Type B pancreatic cell (in vitro differentiated cells): ENCODE measurements at regions not wholly inside any gene's neighbourhood (a gene's known extent, or its start where the extent isn't known, plus 50 kb on each side); places are given as distances from the start of the nearest gene placed in this dataset.

Source experiments
- DNase-seq: peaks from one replicate; pipeline ENCODE4 v3.0.0; 2021; ENCODE audit warnings: mixed read lengths; ENCODE audit not compliant: unreplicated experiment; ENCODE audit errors: extremely low spot score
- H3K27ac Mint-ChIP-seq: 2 replicates; pipeline ENCODE4 v1.8.0; 2021; ENCODE audit warnings: mild to moderate bottlenecking, mixed read lengths
- H3K27me3 Mint-ChIP-seq: 2 replicates; pipeline ENCODE4 v1.8.0; 2021; ENCODE audit warnings: mixed read lengths
- H3K36me3 Mint-ChIP-seq: 2 replicates; pipeline ENCODE4 v1.8.0; 2021; ENCODE audit warnings: mixed read lengths
- H3K4me1 Mint-ChIP-seq: one replicate; pipeline ENCODE4 v1.8.0; 2021; ENCODE audit warnings: mixed read lengths; ENCODE audit not compliant: unreplicated experiment
- H3K4me3 Mint-ChIP-seq: 2 replicates; pipeline ENCODE4 v1.8.0; 2021; ENCODE audit warnings: mild to moderate bottlenecking, mixed read lengths
- H3K9me3 Mint-ChIP-seq: 2 replicates; pipeline ENCODE4 v1.8.0; 2021; ENCODE audit warnings: mixed read lengths
- CTCF ChIP-seq: fragments of 200-600 bp; sonication (generic); conservative IDR thresholded peaks from 2 replicates; pipeline ENCODE4 v1.5.0; 2021; ENCODE audit warnings: antibody characterized with exemption, mild to moderate bottlenecking

GRCh38 chr10:33465747-33466146, 131.3 kb upstream of the NRP1 start:
- no peaks in the 10 kb centered on the region for H3K9me3 Mint-ChIP-seq
- H3K4me1 Mint-ChIP-seq = peaks cover 7% of the 10 kb centered on the region
- H3K36me3 Mint-ChIP-seq = no peaks in the 10 kb centered on the region
- H3K4me3 Mint-ChIP-seq = no peak overlapping the region
- TF ChIP-seq CTCF = no peak
- no peaks in the 10 kb centered on the region for H3K27me3 Mint-ChIP-seq
- DNase-seq = no peak
- H3K27ac Mint-ChIP-seq = no peak overlapping the region

- H3K27me3 Mint-ChIP-seq = no peaks in the 10 kb centered on the region
- H3K36me3 Mint-ChIP-seq = no peaks in the 10 kb centered on the region
- H3K27ac Mint-ChIP-seq = no peak overlapping the region
- TF ChIP-seq CTCF = no peak
- DNase-seq = no peak
- no peaks in the 10 kb centered on the region for H3K9me3 Mint-ChIP-seq
- no peak overlapping the region for H3K4me3 Mint-ChIP-seq
- peaks cover 7% of the 10 kb centered on the region for H3K4me1 Mint-ChIP-seq
These were observed 128.5 kb upstream of the NRP1 start for GRCh38 chr10:33463011-33463410.

GRCh38 chr10:33461295-33461640, 126.8 kb upstream of the NRP1 start:
- no peaks in the 10 kb centered on the region for H3K36me3 Mint-ChIP-seq
- no peaks in the 10 kb centered on the region for H3K27me3 Mint-ChIP-seq
- H3K4me3 Mint-ChIP-seq = no peak overlapping the region
- TF ChIP-seq CTCF = no peak
- no peak overlapping the region for H3K27ac Mint-ChIP-seq
- DNase-seq = no peak
- no peaks in the 10 kb centered on the region for H3K9me3 Mint-ChIP-seq
- H3K4me1 Mint-ChIP-seq = peaks cover 7% of the 10 kb centered on the region

GRCh38 chr10:33460505-33461294, 126.2 kb upstream of the NRP1 start:
- no peak for DNase-seq
- Mint-ChIP-seq H3K9me3 (no peaks in the 10 kb centered on the region), H3K27ac (no peak overlapping the region), H3K36me3 (no peaks in the 10 kb centered on the region), H3K4me1 (peaks cover 7% of the 10 kb centered on the region), H3K4me3 (no peak overlapping the region), H3K27me3 (no peaks in the 10 kb centered on the region)
- TF ChIP-seq CTCF = no peak

GRCh38 chr10:33459602-33460001, 125.1 kb upstream of the NRP1 start:
- no peak for TF ChIP-seq CTCF
- H3K4me1 Mint-ChIP-seq = no peaks in the 10 kb centered on the region
- no peaks in the 10 kb centered on the region for H3K9me3 Mint-ChIP-seq
- no peak for DNase-seq
- H3K27me3 Mint-ChIP-seq = no peaks in the 10 kb centered on the region
- no peak overlapping the region for H3K27ac Mint-ChIP-seq
- H3K4me3 Mint-ChIP-seq = no peak overlapping the region
- H3K36me3 Mint-ChIP-seq = no peaks in the 10 kb centered on the region

GRCh38 chr10:33455029-33455428, 120.6 kb upstream of the NRP1 start:
- no peak overlapping the region for H3K27ac Mint-ChIP-seq
- no peak overlapping the region for H3K4me3 Mint-ChIP-seq
- no peaks in the 10 kb centered on the region for H3K27me3 Mint-ChIP-seq
- no peaks in the 10 kb centered on the region for H3K4me1 Mint-ChIP-seq
- H3K9me3 Mint-ChIP-seq = peaks cover 6% of the 10 kb centered on the region
- no peak for TF ChIP-seq CTCF
- H3K36me3 Mint-ChIP-seq = no peaks in the 10 kb centered on the region
- DNase-seq = no peak
